ENCODE measurements at regions not wholly inside any gene's neighbourhood (a gene's known extent, or its start where the extent isn't known, plus 50 kb on each side); places are given as distances from the start of the nearest gene placed in this dataset.

- H3K4me1 Mint-ChIP-seq (ENCODE audit: low read depth) = peaks cover 55% of the 10 kb centered on the region
- H3K9me3 Mint-ChIP-seq = no peaks in the 10 kb centered on the region
- peak overlapping the region; percentile 60 for H3K4me3 Mint-ChIP-seq
- H3K27ac Mint-ChIP-seq = peak overlapping the region; percentile 91
- DNase-seq = peak; percentile 81
- peaks cover 2% of the 10 kb centered on the region; the same call in 1 of the 2 replicates for H3K27me3 Mint-ChIP-seq (ENCODE audit: insufficient read depth)
- H3K36me3 Mint-ChIP-seq (ENCODE audit: low read depth) = no peaks in the 10 kb centered on the region
- TF ChIP-seq CTCF (IDR thresholded peaks at IDR 0.05) = no peak
These were observed 65.6 kb upstream of the DAB1 start for GRCh38 chr1:57489358-57490036.

- H3K27ac Mint-ChIP-seq = peak overlapping the region; percentile 76
- H3K4me1 Mint-ChIP-seq (ENCODE audit: low read depth) = peaks cover 58% of the 10 kb centered on the region
- H3K36me3 Mint-ChIP-seq (ENCODE audit: low read depth) = no peaks in the 10 kb centered on the region
- peak overlapping the region; percentile 25; the same call in 1 of the 2 replicates for H3K4me3 Mint-ChIP-seq
- DNase-seq = peak; percentile 76
- no peak for TF ChIP-seq CTCF (IDR thresholded peaks at IDR 0.05)
- H3K27me3 Mint-ChIP-seq (ENCODE audit: insufficient read depth) = no peaks in the 10 kb centered on the region; the same call in 1 of the 2 replicates
- no peaks in the 10 kb centered on the region for H3K9me3 Mint-ChIP-seq
These were observed 61.8 kb upstream of the DAB1 start for GRCh38 chr1:57485643-57486042.

GRCh38 chr1:57483954-57484353 lies 60.1 kb upstream of the DAB1 start:
- TF ChIP-seq CTCF (IDR thresholded peaks at IDR 0.05) = no peak
- Mint-ChIP-seq H3K4me1 (ENCODE audit: low read depth) (peaks cover 47% of the 10 kb centered on the region), H3K27ac (peak overlapping the region; percentile 32; the same call in 1 of the 2 replicates), H3K4me3 (no peak overlapping the region), H3K27me3 (ENCODE audit: insufficient read depth) (no peaks in the 10 kb centered on the region; the same call in 1 of the 2 replicates), H3K36me3 (ENCODE audit: low read depth) (no peaks in the 10 kb centered on the region), H3K9me3 (no peaks in the 10 kb centered on the region)
- DNase-seq = no peak

- Mint-ChIP-seq H3K4me1 (ENCODE audit: low read depth) (peaks cover 17% of the 10 kb centered on the region), H3K27ac (no peak overlapping the region), H3K36me3 (ENCODE audit: low read depth) (no peaks in the 10 kb centered on the region), H3K4me3 (no peak overlapping the region), H3K27me3 (ENCODE audit: insufficient read depth) (no peaks in the 10 kb centered on the region; the same call in 1 of the 2 replicates), H3K9me3 (no peaks in the 10 kb centered on the region)
- TF ChIP-seq CTCF (IDR thresholded peaks at IDR 0.05) = no peak
- DNase-seq = no peak
These were observed 55.6 kb upstream of the DAB1 start for GRCh38 chr1:57479471-57479870.

- Mint-ChIP-seq H3K4me1 (ENCODE audit: low read depth) (peaks cover 36% of the 10 kb centered on the region), H3K36me3 (ENCODE audit: low read depth) (no peaks in the 10 kb centered on the region), H3K4me3 (no peak overlapping the region), H3K27ac (no peak overlapping the region), H3K9me3 (no peaks in the 10 kb centered on the region), H3K27me3 (ENCODE audit: insufficient read depth) (no peaks in the 10 kb centered on the region)
- DNase-seq = no peak
- no peak for TF ChIP-seq CTCF (IDR thresholded peaks at IDR 0.05)
These were observed 51.5 kb upstream of the DAB1 start for GRCh38 chr1:57475366-57475765.

Measured in HFFc6 (cell line).